NCI-H460 (cell line): ENCODE measurements at regions not wholly inside any gene's neighbourhood (a gene's known extent, or its start where the extent isn't known, plus 50 kb on each side); places are given as distances from the start of the nearest gene placed in this dataset.

Experiments
- DNase-seq: peaks from one replicate; pipeline ENCODE4 v3.0.0-alpha.2; 2016; ENCODE audit warnings: low read depth; ENCODE audit errors: extremely low read depth

GRCh38 chr13:103443604-103444003, 377.4 kb upstream of the SLC10A2 start:
- DNase-seq, result no peak

DNA sequence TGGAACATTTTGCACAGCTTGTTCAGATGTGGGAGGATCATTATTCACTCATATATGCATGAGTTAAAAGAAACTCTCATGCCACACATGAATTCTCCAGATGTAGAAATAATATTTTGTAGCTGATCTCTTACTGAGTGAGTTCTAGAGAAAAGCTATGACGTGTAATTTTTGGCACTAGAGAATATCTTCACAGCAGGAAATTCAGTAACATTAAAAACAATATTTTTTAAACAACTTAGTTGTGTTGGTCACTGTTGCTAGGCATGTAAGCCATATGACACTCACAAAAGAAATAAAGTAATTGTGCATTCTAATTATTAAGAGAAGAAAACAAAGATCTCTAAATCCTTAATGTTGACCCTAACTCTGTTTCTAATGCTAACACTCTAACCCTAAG, 371.4 kb upstream of the SLC10A2 start:
- no peak for DNase-seq

GRCh38 chr13:103436057-103436654, 369.9 kb upstream of the SLC10A2 start:
- DNase-seq, result no peak

GRCh38 chr13:103431856-103432255, 365.6 kb upstream of the SLC10A2 start:
- no peak for DNase-seq

DNA sequence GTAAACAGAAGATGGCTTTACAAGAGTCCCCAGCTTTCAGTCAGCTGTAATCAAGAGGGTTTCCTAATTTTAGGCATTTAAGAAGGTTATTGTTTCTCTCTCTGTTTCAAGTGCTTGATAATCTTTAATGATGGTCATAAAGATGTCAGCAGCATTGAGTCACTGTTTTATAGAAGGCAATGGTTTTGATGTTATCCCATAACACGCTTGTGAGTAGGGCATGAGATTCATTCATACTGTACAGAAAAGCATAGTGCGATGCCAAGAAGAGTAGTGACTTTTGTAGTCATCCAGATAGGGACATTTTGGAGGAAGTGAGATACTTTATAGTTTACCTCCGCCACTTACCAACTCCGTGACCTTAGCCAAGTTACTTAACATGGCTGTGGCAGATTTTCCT, 364.2 kb upstream of the SLC10A2 start:
- DNase-seq, result no peak

GRCh38 chr13:103410002-103410401, 343.8 kb upstream of the SLC10A2 start:
- no peak for DNase-seq

DNA sequence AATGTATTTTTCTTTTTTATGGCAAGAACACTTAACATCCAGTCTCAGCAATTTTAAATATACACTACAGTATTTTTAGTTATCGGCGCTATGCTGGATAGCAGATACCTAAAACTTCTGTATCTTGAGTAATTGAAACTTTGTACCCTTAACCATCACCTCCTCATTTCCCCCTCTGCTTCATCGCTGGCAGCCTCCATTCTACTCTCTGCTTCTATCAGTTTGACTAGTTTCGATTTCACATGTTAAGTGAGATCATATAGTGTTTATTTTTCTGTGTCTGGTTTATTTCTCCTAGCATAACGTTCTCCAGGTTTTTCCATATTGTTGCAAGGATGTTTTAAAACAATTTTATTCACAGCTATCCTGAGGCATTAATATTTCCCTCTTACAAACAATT, 340.8 kb upstream of the SLC10A2 start:
- DNase-seq, result no peak

DNA sequence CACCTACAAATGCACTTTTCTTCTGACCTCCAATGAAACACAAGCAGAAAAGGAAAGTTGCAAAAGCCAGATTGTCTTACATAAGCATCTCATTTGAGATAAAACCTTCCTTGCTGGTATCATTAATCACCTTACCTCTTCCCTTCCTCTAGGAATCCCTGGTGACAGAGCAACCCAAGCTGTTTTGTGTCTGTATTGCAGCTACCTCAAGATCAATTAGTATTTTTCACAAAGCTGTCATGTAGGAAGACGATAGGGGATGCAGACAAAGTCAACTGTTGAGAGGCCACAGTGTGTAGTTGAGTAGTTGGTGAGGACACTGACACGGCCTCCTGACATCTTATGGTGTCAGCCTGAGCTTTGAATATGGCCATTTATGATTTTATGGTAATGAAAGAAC, 339.1 kb upstream of the SLC10A2 start:
- DNase-seq, result no peak

DNA sequence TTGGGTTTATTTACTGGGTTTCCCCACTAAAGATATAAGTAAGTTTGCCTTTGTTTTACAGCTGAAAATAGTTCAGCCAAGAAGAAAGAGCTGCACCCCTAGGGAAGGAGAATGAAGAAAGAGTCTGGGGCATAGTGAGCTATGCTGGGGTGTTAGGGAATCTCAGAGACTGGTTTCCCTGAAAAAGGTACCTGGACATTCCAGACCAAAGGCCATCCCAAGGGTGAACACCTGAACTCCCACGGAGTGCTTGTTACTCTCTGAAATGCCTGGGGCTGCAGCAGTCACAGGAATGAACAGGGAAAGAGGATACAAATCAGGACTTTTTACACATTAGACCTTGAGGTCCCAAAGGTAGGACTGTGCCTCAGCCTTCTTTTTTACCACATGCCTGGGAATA, 337.6 kb upstream of the SLC10A2 start:
- DNase-seq, result no peak

DNA sequence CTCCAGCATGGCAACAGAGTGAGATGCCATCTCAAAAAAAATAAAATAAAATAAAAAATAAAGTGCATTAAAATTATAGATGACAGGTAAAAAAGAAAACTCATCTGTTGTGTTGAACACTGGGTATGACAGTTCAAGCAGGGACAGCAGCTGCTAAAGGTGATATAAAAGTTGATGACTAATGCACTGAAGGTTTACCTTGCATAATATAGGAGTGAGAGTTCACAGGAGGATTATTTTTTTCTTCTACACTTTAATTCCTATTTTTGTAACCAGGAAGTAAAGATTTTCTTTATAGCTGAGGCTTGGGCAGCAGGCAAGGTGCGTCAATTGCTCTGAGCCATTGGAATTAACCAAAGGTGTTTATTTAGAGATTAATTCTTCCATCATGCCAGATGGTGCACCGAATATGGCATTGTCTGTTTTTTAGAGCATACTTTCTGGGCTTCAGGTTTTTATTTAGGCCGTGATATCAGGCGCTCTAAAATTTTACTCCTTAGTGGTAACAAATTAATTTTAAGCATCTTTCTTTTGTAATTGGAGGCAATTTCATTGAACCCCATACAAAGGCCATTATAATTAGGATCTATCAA, 337.0 kb upstream of the SLC10A2 start:
- no peak for DNase-seq

- no peak for DNase-seq
Observed at GRCh38 chr13:103395139-103395538, 328.9 kb upstream of the SLC10A2 start.

- no peak for DNase-seq
Observed at GRCh38 chr13:103394618-103395017, 328.4 kb upstream of the SLC10A2 start.

- DNase-seq, result no peak
Observed at GRCh38 chr13:103391936-103392335, 325.7 kb upstream of the SLC10A2 start.

- DNase-seq, result no peak
Observed at GRCh38 chr13:103388839-103389238, 322.6 kb upstream of the SLC10A2 start.

DNA sequence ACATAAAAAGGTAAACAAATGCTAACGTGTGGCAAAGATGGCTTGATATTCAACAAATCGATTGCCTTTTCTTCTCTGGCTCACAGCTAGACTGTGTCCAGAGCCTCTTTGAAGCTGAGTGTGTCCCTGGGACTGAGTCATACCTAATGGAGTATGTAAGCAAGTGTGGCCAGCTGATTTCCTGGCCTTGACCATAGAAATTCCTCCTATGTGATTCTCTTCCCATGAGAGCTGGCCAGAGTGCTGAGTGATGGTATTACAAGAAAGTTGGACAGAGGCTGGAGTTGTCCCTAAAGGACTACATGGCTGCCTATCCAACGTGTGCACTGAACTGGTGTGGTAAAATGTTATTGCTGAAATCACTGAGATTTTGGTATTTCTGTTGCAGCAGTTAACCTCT, 320.1 kb upstream of the SLC10A2 start:
- DNase-seq, result peak; percentile 1

DNA sequence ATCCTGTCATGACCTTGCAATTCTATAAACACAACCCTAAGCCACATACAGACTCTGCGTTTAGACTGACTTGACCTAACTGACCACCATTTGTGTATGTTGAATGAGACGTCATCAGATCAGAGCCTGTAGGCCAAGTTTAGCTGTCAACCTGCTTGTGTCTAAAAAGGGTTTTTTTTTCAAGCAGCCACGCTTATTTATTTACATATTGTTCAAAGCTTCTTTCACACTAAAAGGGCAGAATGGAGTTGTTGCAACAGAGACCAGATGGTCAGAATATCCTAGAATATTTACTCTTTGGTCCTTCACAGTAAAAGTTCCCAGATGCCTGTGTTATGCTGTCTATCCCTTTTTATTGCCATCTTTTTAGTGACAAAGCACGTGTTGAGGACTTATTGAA, 307.7 kb upstream of the SLC10A2 start:
- DNase-seq, result no peak

DNA sequence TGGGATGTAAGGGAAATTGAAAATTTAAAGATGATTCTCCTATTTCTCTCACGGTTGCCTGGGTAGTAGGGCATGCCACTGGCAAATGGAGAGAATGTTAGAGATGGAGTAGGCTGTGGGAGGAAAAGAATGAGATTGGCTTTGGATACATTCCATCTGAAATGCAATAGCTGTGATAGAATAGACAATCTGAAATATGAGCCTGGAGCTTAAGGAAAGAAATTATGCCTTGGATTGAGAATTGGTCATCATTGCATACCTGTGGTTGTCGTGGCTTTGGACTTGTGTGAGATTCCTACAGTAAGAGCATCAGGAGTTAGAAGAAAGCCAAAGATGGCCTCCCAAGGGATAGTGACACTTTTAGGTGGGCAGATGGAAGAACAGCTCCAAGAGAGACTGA, 305.1 kb upstream of the SLC10A2 start:
- DNase-seq, result no peak

DNA sequence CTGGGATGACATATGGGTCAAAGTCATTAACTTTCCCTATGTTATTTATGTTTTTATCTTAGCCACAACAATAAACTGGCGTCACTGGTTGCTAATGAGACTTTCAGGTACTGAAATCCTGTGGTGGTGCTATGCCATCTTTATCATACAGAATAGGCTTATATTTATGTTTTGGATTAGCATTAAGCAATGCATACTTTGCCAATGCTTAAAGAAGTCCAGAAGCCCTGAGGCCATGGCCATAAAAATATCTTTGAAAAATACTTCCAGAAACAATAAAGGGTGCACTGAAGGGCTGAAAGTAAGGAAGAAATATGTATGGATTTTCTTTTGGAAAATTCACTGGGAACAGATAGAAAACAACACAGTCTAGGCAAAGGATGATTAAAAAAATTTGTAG, 304.6 kb upstream of the SLC10A2 start:
- DNase-seq, result no peak

DNA sequence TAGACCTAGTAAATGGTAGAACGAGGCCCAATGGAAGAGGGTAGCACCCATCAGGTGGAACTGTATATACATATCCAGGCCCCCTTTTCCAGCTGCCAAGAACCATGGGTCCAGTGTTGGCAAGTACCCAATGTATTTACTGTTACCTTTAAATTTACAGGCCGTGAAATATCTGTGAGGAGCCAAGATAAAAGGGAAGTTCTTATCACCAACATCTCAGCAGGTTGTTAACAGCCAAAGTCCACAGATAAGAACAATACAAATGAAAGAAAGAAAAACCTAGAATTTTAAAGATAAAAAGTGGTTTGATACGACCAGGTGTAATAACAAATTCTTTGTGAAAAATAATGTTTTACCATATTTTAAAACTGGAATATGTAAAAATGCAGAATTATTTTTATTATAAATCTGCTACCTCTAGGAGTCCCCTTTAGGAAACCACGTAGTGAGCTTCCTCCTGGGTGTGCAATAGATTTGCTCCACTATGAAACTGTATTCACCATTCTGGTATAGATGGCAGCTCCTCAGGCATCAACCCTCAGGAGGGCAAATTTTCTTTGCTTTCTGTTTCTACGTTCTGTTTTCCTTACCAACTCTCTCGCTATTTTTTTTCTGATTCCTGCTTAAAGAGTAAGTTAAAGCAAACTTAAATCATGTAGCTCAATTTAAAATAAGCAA, 292.2 kb upstream of the SLC10A2 start:
- DNase-seq, result no peak

DNA sequence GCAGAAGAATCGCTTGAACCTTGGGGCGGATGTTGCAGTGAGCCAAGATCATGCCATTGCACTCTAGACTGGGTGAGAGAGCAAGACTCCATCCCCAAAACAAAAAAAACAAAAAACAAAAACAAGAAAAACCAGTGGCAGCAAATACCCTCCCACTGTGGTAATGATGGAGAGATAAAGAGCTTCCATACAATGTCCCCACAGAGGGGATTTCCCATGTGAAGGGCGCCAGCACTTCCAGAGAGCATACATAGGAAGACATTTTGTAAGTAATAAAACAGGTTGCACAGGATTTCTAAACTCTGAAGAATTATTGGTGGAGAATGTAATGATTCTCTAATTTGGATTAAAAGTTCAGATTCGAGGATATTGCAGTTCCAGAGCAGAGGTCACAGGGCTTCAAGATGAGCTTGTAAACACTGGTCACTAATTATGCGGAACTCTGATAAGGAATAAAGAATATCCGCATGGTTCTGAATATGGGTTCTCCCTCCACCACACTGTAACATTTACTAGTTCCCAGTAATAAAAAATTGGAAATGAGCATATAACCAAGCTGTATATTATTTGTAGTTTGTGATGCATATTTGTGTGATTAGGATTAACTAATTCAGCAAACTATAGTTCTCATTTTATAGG, 290.1 kb upstream of the SLC10A2 start:
- DNase-seq, result no peak

DNA sequence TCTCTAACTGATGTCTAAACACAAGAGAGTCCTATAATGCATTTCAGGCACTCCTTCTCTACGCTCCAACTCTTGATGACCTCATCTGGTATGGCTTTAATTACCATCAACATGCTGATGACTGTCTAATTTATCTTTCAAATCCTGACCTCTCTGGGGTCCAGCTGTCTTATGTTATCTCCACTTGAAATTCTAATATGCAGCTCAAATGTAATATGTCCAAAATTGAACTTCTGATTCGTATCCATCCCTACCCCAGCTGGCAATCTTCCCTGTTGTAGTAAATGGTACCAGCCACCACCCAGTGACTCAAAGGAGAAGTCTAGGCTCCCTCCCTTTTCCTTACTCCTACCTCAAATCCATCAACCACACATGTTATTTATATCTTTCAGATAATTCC, 288.0 kb upstream of the SLC10A2 start:
- DNase-seq, result no peak
